Upper lobe of left lung (tissue), 4 donors: ENCODE measurements at regions not wholly inside any gene's neighbourhood (a gene's known extent, or its start where the extent isn't known, plus 50 kb on each side); places are given as distances from the start of the nearest gene placed in this dataset.

Experiments
- CTCF ChIP-seq, 6 experiments: fragments of 450-650 bp in 4 of 6; fragments of 200-600 bp in 2 of 6; sonication (generic) in 2 of 6; IDR thresholded peaks; one replicate each; pipeline ENCODE4 v1.5.1; 2016 to 2019; ENCODE audit warnings: antibody characterized with exemption in 6 of 6
- EP300 ChIP-seq, 4 donors: sonication (generic); formaldehyde crosslinking; IDR thresholded peaks; one replicate each; pipeline ENCODE4 v1.5.1; 2017; ENCODE audit warnings: antibody characterized with exemption in 4 of 4, control low read depth in 2 of 4
- POLR2A ChIP-seq, 4 donors: fragments of 450-650 bp; IDR thresholded peaks; one replicate each; pipeline ENCODE4 v1.5.1; 2016 to 2017; ENCODE audit warnings: antibody characterized with exemption in 4 of 4, mild to moderate bottlenecking in 2 of 4
- POLR2AphosphoS5 ChIP-seq, 2 donors: sonication (generic); formaldehyde crosslinking; IDR thresholded peaks; one replicate each; pipeline ENCODE4 v1.5.1; 2017; ENCODE audit warnings: antibody characterized with exemption in 2 of 2

DNA sequence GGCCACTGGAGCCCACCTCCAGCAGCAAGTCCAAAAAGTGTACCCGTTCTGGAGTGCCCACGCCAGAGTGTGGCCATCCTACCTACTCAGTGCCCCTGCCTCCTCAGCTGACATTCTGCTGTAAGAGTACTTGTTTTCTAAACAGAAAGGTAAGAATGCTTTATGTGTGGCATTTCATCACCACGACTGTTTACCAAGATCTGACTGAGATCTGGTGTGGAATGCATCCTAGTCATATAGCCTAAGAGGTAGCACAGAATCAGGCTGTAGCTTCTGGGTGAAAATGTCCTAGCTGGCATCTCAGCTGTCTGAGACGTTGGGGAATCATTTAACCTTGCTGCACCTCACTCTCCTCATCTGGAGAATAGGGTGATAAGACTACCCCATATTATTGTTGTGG lies 638.7 kb upstream of the TENM3 start:
- no peak for TF ChIP-seq CTCF (IDR thresholded peaks at IDR 0.05)
- TF ChIP-seq POLR2A (IDR thresholded peaks at IDR 0.05): no peak
- TF ChIP-seq EP300 (IDR thresholded peaks at IDR 0.05): no peak
- TF ChIP-seq POLR2AphosphoS5 (IDR thresholded peaks at IDR 0.05): no peak
